ENCODE measurements at regions not wholly inside any gene's neighbourhood (a gene's known extent, or its start where the extent isn't known, plus 50 kb on each side); places are given as distances from the start of the nearest gene placed in this dataset.

DNA sequence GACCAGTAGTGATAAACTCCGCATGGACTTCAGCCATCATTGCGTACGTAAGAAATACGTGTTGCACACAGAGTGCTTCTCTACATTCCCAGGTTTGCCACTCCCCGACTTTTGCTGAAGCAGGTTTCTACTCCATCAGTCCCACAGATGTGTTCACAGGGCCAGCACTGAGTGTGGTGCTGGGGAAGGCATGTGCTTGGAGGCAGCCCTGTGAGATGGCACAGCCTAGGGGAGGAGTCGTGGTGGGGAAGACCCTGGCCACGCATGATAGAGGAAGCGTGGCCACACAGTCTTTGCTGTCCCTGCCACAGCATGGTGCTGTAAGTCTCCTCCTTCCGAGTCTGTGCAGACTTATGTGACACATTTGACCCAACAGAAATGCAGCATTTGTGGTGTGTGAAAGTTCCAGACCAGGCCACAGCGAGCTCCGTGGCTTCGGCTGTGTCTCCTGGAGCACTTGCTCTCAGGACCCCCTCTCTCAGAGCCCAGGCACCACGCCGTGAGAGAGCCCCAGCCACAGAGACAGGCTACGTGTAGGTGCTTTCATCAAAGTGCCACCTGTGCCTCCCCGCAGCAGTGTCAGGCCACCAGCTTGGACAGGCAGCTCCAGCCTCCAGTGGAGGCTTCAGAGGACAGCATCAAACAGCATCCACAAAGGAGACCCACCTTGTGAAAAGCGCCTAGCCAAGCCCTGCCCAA is 197.8 kb downstream of the AUH start:
- no TSS peak for BruUV-seq (replicated peaks)
- H3K4me2 ChIP-seq (ENCODE audit: low read length): no peak overlapping the region; the same call in 1 of the 2 replicates
- no peaks in the 10 kb centered on the region for H3K9me3 ChIP-seq (ENCODE audit: low read length)

More for the DNA sequence above, 197.8 kb downstream of the AUH start:
- Histone ChIP-seq H2AFZ (ENCODE audit: low read length) (no peak overlapping the region), H3K27me3 (ENCODE audit: low read length) (no peaks in the 10 kb centered on the region), H3K27ac (ENCODE audit: low read length) (peak overlapping the region; percentile 87), H3K79me2 (ENCODE audit: low read length) (no peaks in the 10 kb centered on the region), H3K4me3 (ENCODE audit: low read length) (no peak overlapping the region), H4K20me1 (ENCODE audit: low read length) (no peaks in the 10 kb centered on the region), H3K9ac (ENCODE audit: low read length) (peak overlapping the region; percentile 24), H3K36me3 (ENCODE audit: low read depth, low read length) (no peaks in the 10 kb centered on the region), H3F3A (ENCODE audit: low read length, unreplicated experiment) (no peaks in the 10 kb centered on the region), H3K9me2 (replicated peaks; ENCODE audit: low read length) (no peaks in the 10 kb centered on the region), H3K4me1 (ENCODE audit: insufficient read depth, low read length) (peaks cover 42% of the 10 kb centered on the region)
- intact Hi-C loops (cut with micrococcal nuclease): loop anchor here (1.0 to 5.0 kb wide), 2 partner anchors 28 to 47 kb away; no protein-coding TSS in a partner anchor
- no peak for DNase-seq
- ATAC-seq: no peak
- ChIA-PET CTCF (interaction anchor here (1.1 kb wide), 1 partner anchor 74 kb away, joined by 4 read pairs; no protein-coding TSS in a partner anchor), POLR2A (ENCODE audit: unreplicated experiment) (no interaction called here)
- TF ChIP-seq EZH2phosphoT487 (IDR thresholded peaks at IDR 0.05; ENCODE audit: borderline replicate concordance, low read length) (no peak), EZH2 (IDR thresholded peaks at IDR 0.05; ENCODE audit: low read length, unreplicated experiment) (no peak)
- TF ChIP-seq, protein P1, sequence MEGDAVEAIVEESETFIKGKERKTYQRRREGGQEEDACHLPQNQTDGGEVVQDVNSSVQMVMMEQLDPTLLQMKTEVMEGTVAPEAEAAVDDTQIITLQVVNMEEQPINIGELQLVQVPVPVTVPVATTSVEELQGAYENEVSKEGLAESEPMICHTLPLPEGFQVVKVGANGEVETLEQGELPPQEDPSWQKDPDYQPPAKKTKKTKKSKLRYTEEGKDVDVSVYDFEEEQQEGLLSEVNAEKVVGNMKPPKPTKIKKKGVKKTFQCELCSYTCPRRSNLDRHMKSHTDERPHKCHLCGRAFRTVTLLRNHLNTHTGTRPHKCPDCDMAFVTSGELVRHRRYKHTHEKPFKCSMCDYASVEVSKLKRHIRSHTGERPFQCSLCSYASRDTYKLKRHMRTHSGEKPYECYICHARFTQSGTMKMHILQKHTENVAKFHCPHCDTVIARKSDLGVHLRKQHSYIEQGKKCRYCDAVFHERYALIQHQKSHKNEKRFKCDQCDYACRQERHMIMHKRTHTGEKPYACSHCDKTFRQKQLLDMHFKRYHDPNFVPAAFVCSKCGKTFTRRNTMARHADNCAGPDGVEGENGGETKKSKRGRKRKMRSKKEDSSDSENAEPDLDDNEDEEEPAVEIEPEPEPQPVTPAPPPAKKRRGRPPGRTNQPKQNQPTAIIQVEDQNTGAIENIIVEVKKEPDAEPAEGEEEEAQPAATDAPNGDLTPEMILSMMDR (conservative IDR thresholded peaks at IDR 0.05; ENCODE audit: low read depth, low read length): no peak

All from PC-3 (cell line).